ENCODE measurements at regions not wholly inside any gene's neighbourhood (a gene's known extent, or its start where the extent isn't known, plus 50 kb on each side); places are given as distances from the start of the nearest gene placed in this dataset.

- Mint-ChIP-seq H3K36me3 (ENCODE audit: low read depth) (no peaks in the 10 kb centered on the region), H3K4me1 (peaks cover 12% of the 10 kb centered on the region), H3K27me3 (ENCODE audit: low read depth, poor library complexity) (peaks cover 24% of the 10 kb centered on the region), H3K4me3 (no peak overlapping the region), H3K9me3 (no peaks in the 10 kb centered on the region), H3K27ac (no peak overlapping the region)
- no peak for DNase-seq
- TF ChIP-seq CTCF (IDR thresholded peaks at IDR 0.05): no peak
Observed at GRCh38 chr15:31228980-31229826, 97.4 kb upstream of the KLF13 start.

GRCh38 chr15:31230630-31231485 is 95.8 kb upstream of the KLF13 start:
- H3K9me3 Mint-ChIP-seq: no peaks in the 10 kb centered on the region

GRCh38 chr15:31234815-31235214 is 91.8 kb upstream of the KLF13 start:
- Mint-ChIP-seq H3K4me3 (no peak overlapping the region), H3K4me1 (peaks cover 5% of the 10 kb centered on the region), H3K9me3 (no peaks in the 10 kb centered on the region), H3K27me3 (ENCODE audit: low read depth, poor library complexity) (peaks cover 11% of the 10 kb centered on the region), H3K36me3 (ENCODE audit: low read depth) (no peaks in the 10 kb centered on the region), H3K27ac (no peak overlapping the region)
- no peak for TF ChIP-seq CTCF (IDR thresholded peaks at IDR 0.05)
- DNase-seq: no peak

More at GRCh38 chr15:31230630-31231485, 95.8 kb upstream of the KLF13 start:
- no peak for TF ChIP-seq CTCF (IDR thresholded peaks at IDR 0.05)
- H3K4me3 Mint-ChIP-seq: no peak overlapping the region
- H3K4me1 Mint-ChIP-seq: peaks cover 5% of the 10 kb centered on the region
- H3K36me3 Mint-ChIP-seq (ENCODE audit: low read depth): no peaks in the 10 kb centered on the region
- H3K27me3 Mint-ChIP-seq (ENCODE audit: low read depth, poor library complexity): peaks cover 17% of the 10 kb centered on the region
- no peak overlapping the region for H3K27ac Mint-ChIP-seq
- no peak for DNase-seq

GRCh38 chr15:31235311-31236183 is 91.1 kb upstream of the KLF13 start:
- H3K36me3 Mint-ChIP-seq (ENCODE audit: low read depth): no peaks in the 10 kb centered on the region
- H3K4me1 Mint-ChIP-seq: peaks cover 5% of the 10 kb centered on the region
- TF ChIP-seq CTCF (IDR thresholded peaks at IDR 0.05): no peak
- no peak overlapping the region for H3K4me3 Mint-ChIP-seq
- H3K9me3 Mint-ChIP-seq: no peaks in the 10 kb centered on the region
- no peak overlapping the region for H3K27ac Mint-ChIP-seq
- DNase-seq: no peak
- peaks cover 14% of the 10 kb centered on the region for H3K27me3 Mint-ChIP-seq (ENCODE audit: low read depth, poor library complexity)

GRCh38 chr15:31236184-31237042 is 90.2 kb upstream of the KLF13 start:
- peaks cover 7% of the 10 kb centered on the region for H3K27me3 Mint-ChIP-seq (ENCODE audit: low read depth, poor library complexity)
- no peak for DNase-seq
- no peak overlapping the region for H3K4me3 Mint-ChIP-seq
- no peaks in the 10 kb centered on the region for H3K9me3 Mint-ChIP-seq
- H3K27ac Mint-ChIP-seq: no peak overlapping the region
- TF ChIP-seq CTCF (IDR thresholded peaks at IDR 0.05): no peak
- H3K36me3 Mint-ChIP-seq (ENCODE audit: low read depth): no peaks in the 10 kb centered on the region
- H3K4me1 Mint-ChIP-seq: no peaks in the 10 kb centered on the region
